ENCODE measurements at regions not wholly inside any gene's neighbourhood (a gene's known extent, or its start where the extent isn't known, plus 50 kb on each side); places are given as distances from the start of the nearest gene placed in this dataset.

DNA sequence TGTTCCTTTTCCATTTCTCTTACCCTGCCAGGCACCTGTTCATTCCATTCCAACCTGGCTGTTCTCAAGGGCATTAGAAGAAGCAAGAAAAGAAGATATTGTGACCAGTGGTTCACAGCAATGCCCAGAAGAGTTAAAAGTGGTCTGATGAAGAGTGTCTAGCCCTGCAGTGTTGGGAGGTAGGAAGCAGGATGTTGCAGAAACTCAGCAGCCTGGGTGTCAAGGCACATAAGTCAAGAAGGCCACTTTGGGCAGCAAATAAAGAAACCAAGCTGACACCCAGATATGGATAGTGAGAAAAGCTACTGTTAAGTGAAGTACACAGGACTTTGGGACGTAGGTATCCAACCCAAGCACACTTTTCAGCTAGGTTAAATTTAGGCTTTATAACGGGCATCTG is 199.9 kb upstream of the SATB1 start:
- Mint-ChIP-seq H3K4me1 (no peaks in the 10 kb centered on the region), H3K9me3 (no peaks in the 10 kb centered on the region), H3K27me3 (ENCODE audit: low read depth) (no peaks in the 10 kb centered on the region), H3K27ac (no peak overlapping the region), H3K36me3 (ENCODE audit: insufficient read depth in 1 of 3, low read depth in 3 of 3) (no peaks in the 10 kb centered on the region), H3K4me3 (no peak overlapping the region)
- no peak overlapping the region for H3K4ac ChIP-seq (ENCODE audit: low read depth, low read length)
- no peak overlapping the region for H3K27ac ChIP-seq (ENCODE audit: insufficient read length, low read depth, low read length)
- no peak overlapping the region for H2AK5ac ChIP-seq (ENCODE audit: insufficient read length, low read length)
- H2BK12ac ChIP-seq (ENCODE audit: insufficient read length, low read depth, low read length): no peak overlapping the region
- H2BK5ac ChIP-seq (ENCODE audit: insufficient read length, low read length): no peak overlapping the region
- no peak overlapping the region for H2BK120ac ChIP-seq (ENCODE audit: low read depth, low read length, poor library complexity, severe bottlenecking)
- TF ChIP-seq, protein P1, sequence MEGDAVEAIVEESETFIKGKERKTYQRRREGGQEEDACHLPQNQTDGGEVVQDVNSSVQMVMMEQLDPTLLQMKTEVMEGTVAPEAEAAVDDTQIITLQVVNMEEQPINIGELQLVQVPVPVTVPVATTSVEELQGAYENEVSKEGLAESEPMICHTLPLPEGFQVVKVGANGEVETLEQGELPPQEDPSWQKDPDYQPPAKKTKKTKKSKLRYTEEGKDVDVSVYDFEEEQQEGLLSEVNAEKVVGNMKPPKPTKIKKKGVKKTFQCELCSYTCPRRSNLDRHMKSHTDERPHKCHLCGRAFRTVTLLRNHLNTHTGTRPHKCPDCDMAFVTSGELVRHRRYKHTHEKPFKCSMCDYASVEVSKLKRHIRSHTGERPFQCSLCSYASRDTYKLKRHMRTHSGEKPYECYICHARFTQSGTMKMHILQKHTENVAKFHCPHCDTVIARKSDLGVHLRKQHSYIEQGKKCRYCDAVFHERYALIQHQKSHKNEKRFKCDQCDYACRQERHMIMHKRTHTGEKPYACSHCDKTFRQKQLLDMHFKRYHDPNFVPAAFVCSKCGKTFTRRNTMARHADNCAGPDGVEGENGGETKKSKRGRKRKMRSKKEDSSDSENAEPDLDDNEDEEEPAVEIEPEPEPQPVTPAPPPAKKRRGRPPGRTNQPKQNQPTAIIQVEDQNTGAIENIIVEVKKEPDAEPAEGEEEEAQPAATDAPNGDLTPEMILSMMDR (conservative IDR thresholded peaks at IDR 0.05): no peak
- no CpG with 5 or more reads among the region's 2 CpGs for WGBS (ENCODE audit: extremely low coverage, insufficient read length, low lambda C conversion rate)
- no peaks in the 10 kb centered on the region for H4K20me1 ChIP-seq (ENCODE audit: control insufficient read depth, insufficient read depth, insufficient read length)
- H3K9ac ChIP-seq (ENCODE audit: extremely low read depth, insufficient read length, low read length): no peak overlapping the region
- no peak overlapping the region for H3K4me2 ChIP-seq (ENCODE audit: insufficient read depth, insufficient read length, low read length)
- no peak overlapping the region for H2BK20ac ChIP-seq (ENCODE audit: low read depth, low read length, poor library complexity, severe bottlenecking)
- H3K18ac ChIP-seq (ENCODE audit: insufficient read length, low read depth, low read length): no peak overlapping the region
- H3K56ac ChIP-seq (ENCODE audit: insufficient read length, low read depth, low read length): no peak overlapping the region
- H3K9me3 ChIP-seq (ENCODE audit: control insufficient read depth, low read depth, low read length): no peaks in the 10 kb centered on the region
- no peak overlapping the region for H2AFZ ChIP-seq (ENCODE audit: low read length)
- H3K14ac ChIP-seq (ENCODE audit: insufficient read depth, low read length): no peak overlapping the region
- no peak overlapping the region for H3T11ph ChIP-seq (ENCODE audit: low read length)
- no peak overlapping the region for H3K23ac ChIP-seq (ENCODE audit: insufficient read length, low read depth, low read length)
- no peak overlapping the region for H4K5ac ChIP-seq (ENCODE audit: insufficient read length, low read depth, low read length)
- H3K23me2 ChIP-seq (ENCODE audit: insufficient read length, low read depth, low read length, poor library complexity, severe bottlenecking): no peaks in the 10 kb centered on the region
- no peak overlapping the region for H2BK15ac ChIP-seq (ENCODE audit: low read depth, low read length)
- no peaks in the 10 kb centered on the region for H3K4me1 ChIP-seq (ENCODE audit: insufficient read depth, low read length)
- H4K8ac ChIP-seq (replicated peaks; ENCODE audit: insufficient read length, low read depth, low read length): no peak overlapping the region
- H3K79me1 ChIP-seq (ENCODE audit: insufficient read depth, low read depth, low read length, poor library complexity, severe bottlenecking): no peaks in the 10 kb centered on the region
- no peaks in the 10 kb centered on the region for H3K79me2 ChIP-seq (ENCODE audit: insufficient read depth, low read length)
- H4K91ac ChIP-seq (ENCODE audit: insufficient read length, low read depth, low read length): no peak overlapping the region
- DNase-seq: no peak
- H3K27me3 ChIP-seq (ENCODE audit: insufficient read depth, low read length): no peaks in the 10 kb centered on the region
